ENCODE measurements at regions not wholly inside any gene's neighbourhood (a gene's known extent, or its start where the extent isn't known, plus 50 kb on each side); places are given as distances from the start of the nearest gene placed in this dataset.

DNA sequence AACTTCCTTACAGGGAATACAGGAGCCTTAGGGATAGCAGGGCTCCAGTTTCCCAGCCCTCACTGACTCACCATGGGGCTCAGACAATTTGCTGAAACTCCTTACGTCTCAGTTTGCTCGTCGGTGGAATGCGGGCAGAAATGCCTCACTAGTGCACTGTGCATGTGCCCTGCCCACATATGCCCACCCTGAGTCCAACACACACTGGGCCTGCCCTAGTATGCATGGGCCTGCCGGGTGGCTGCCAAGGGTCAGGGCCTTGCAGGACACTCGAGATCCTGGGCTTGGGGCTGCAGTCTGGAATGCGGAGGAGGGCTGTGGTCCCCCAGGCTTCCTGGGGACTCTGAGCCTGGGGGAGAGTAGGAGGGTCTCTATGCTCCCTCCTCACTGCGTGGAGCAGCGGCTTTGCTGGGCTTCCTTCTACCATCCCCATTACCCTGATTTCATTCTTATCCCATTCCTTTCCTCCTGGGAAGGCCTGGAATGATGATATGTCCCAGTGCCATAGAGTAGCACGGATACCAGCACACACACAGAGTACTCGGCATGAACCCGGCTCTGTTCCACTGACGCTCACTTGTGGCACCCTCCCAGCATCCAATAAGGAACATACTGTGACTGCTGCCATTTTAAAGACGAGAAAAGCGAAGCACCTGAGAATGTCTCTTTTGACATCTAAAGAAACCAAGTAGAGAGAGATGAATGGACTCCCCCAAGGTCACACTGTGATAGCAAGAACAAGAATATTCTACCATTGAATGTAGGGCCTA, 124.2 kb downstream of the ASB7 start:
- no peak overlapping the region for H3K4me3 ChIP-seq
- H3K27ac ChIP-seq: no peak overlapping the region
- intact Hi-C loops (cut with DNase I; ENCODE audit: low total_unique reads): no loop called here
- peaks cover 0 to 13% (median 0%) of the 10 kb centered on the region in 3 donors for H3K27me3 ChIP-seq
- no peaks in the 10 kb centered on the region for H3K36me3 ChIP-seq
- H3K9me3 ChIP-seq: no peaks in the 10 kb centered on the region
- TF ChIP-seq CTCF (IDR thresholded peaks at IDR 0.05): no peak
- DNase-seq: no peak
- WGBS, 5 donors: 77 to 93% (median 89%) methylated on average over 14 to 15 of the region's 15 CpGs
- H3K4me1 ChIP-seq: peaks cover 1 to 16% (median 6%) of the 10 kb centered on the region in 4 donors

DNA sequence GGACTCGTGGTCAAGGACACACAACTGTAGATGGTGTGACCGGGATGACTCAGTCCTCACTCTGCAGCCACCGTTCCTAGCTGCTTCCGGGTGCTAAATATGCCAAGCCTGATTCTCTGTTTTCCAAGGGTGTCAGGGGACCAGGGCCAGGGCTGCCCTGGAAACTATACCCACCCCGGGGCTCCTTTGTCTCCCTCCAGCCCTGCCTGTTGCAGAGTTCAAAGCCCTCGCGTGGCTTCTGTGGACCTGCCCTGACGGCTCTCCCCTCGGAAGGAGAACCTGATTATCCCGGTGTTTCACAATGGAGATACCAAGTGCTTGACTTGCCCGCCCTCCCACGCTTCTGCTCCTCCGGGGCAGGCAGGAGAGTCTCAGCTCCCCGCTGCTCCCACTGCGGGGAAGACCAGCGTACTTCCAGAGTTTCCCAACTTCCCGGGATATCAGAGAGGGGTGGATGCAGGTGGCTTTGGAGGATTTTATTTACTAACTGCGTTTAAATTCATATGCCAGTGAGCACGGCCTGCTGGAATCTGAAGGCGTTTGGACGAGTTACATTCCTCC, 125.0 kb downstream of the ASB7 start:
- Histone ChIP-seq H3K36me3 (no peaks in the 10 kb centered on the region), H3K9me3 (no peaks in the 10 kb centered on the region), H3K4me1 (peaks cover 0 to 9% (median 2%) of the 10 kb centered on the region in 4 donors), H3K27me3 (peaks cover 0 to 13% (median 0%) of the 10 kb centered on the region in 3 donors), H3K4me3 (no peak overlapping the region), H3K27ac (no peak overlapping the region)
- intact Hi-C loops (cut with DNase I; ENCODE audit: low total_unique reads): no loop called here
- TF ChIP-seq POLR2AphosphoS5 (IDR thresholded peaks at IDR 0.05): no peak
- 69 to 84% (median 73%) methylated on average over 21 of the region's 21 CpGs for WGBS, 5 donors
- no peak for DNase-seq

DNA sequence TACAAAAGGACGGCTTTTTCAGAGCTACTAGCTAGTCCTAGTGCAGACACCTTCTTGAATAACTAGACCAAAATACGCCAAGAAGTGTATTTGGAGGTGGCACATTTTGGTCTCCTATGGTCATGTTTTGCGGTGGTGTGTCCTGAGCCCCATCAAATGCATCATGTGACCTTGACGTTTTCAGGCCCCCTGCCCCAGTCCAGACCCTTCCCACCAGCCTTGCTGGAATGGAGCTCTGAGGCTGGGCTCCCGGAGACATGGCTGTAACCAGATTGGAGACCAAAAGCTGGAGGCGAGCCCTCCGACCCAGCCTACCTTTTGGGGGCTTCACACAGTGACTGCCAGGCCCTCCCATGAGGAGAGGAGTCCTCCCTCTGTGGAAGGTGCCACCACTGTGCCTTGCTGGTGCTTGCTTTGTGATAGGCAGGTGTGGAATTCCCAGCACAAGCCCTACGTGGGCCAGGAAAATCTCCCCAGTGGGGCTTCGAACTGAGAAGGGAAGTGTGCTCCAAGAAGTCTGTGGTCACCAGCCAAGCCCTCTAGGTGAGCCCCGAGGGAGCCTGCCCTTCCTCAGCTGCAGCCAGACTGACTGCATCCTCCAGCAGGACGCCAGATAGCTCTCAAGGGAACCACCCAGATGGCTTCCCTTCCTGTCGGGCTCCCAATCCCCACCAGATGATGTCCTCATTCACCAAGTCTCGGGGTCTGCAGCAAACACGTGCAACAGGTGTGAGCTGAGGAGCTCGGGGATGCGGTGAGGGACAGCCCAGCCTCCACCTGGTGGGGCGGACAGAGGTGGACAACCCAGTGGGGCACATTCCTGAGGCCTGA, 126.2 kb downstream of the ASB7 start:
- intact Hi-C loops (cut with DNase I; ENCODE audit: low total_unique reads): no loop called here
- Histone ChIP-seq H3K4me3 (no peak overlapping the region), H3K27ac (no peak overlapping the region), H3K4me1 (no peaks in the 10 kb centered on the region), H3K9me3 (no peaks in the 10 kb centered on the region), H3K36me3 (no peaks in the 10 kb centered on the region), H3K27me3 (peaks cover 0 to 13% (median 0%) of the 10 kb centered on the region in 3 donors)
- WGBS, 5 donors: 68 to 88% (median 72%) methylated on average over 10 to 17 of the region's 17 CpGs
- DNase-seq: no peak
- TF ChIP-seq POLR2AphosphoS5 (IDR thresholded peaks at IDR 0.05): no peak
- TF ChIP-seq CTCF (IDR thresholded peaks at IDR 0.05): no peak
- TF ChIP-seq POLR2A (IDR thresholded peaks at IDR 0.05): no peak
- TF ChIP-seq EP300 (IDR thresholded peaks at IDR 0.05): no peak

DNA sequence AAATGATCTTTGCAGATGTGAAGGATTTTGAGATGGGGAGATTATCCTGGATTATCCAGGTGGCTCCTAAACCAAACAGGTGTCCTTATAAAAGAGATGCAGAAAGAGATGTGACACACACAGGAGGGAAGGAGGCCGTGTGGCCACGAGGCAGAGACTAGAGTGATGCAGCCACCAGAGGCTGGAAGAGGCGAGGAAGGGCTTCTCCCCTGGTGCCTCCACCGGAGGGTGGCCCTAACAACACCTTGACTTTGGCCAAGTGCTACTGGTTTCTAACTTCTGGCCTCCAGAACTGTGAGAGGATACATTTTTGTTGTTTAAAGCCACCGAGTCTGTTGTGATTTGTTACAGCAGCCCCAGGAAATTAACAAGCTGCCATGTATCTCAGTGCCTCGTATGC, 127.1 kb downstream of the ASB7 start:
- Histone ChIP-seq H3K4me1 (no peaks in the 10 kb centered on the region), H3K9me3 (no peaks in the 10 kb centered on the region), H3K27me3 (peaks cover 0 to 13% (median 0%) of the 10 kb centered on the region in 3 donors), H3K4me3 (no peak overlapping the region), H3K36me3 (no peaks in the 10 kb centered on the region), H3K27ac (no peak overlapping the region)
- 76 to 85% (median 82%) methylated on average over 6 of the region's 6 CpGs for WGBS, 5 donors
- intact Hi-C loops (cut with DNase I; ENCODE audit: low total_unique reads): no loop called here
- no peak for DNase-seq
- TF ChIP-seq EP300 (IDR thresholded peaks at IDR 0.05) (no peak), CTCF (IDR thresholded peaks at IDR 0.05) (no peak), POLR2A (IDR thresholded peaks at IDR 0.05) (no peak), POLR2AphosphoS5 (IDR thresholded peaks at IDR 0.05) (no peak)

Measured in stomach (tissue), 8 donors.